Ovary (tissue), 7 donors: ENCODE measurements at regions not wholly inside any gene's neighbourhood (a gene's known extent, or its start where the extent isn't known, plus 50 kb on each side); places are given as distances from the start of the nearest gene placed in this dataset.

Experiments
- DNase-seq, 5 donors: peaks; one replicate each; pipeline ENCODE4 v3.0.0-alpha.2; 2019 to 2020
- H3K27ac ChIP-seq, 2 donors: fragments of 200-600 bp; one replicate each; pipeline versions ENCODE4 v1.5.1 to v1.8.0; 2019 to 2022
- H3K27me3 ChIP-seq: fragments of 200-600 bp; one replicate; pipeline ENCODE4 v1.8.0; 2022
- H3K36me3 ChIP-seq: fragments of 200-600 bp; sonication (generic); one replicate; pipeline ENCODE4 v1.5.1; 2019
- H3K4me1 ChIP-seq: one replicate; pipeline ENCODE4 v1.8.1; 2013; ENCODE audit warnings: mild to moderate bottlenecking, moderate library complexity; ENCODE audit not compliant: insufficient read depth
- H3K4me3 ChIP-seq: fragments of 200-600 bp; sonication (generic); one replicate; pipeline ENCODE4 v1.5.1; 2017
- H3K9me3 ChIP-seq, 2 donors: fragments of 200-600 bp in 1 of 2; sonication (generic) in 1 of 2; one replicate each; pipeline versions ENCODE4 v1.5.1 to v1.8.1; 2013 to 2019; ENCODE audit warnings: mild to moderate bottlenecking in 1 of 2, moderate library complexity in 1 of 2
- EP300 ChIP-seq: sonication (generic); formaldehyde crosslinking; IDR thresholded peaks from one replicate; pipeline ENCODE4 v1.6.1; 2017; ENCODE audit warnings: antibody characterized with exemption
- POLR2A ChIP-seq: fragments of 450-650 bp; IDR thresholded peaks from one replicate; pipeline ENCODE4 v1.6.1; 2017; ENCODE audit warnings: antibody characterized with exemption, mild to moderate bottlenecking, moderate library complexity
- WGBS, 3 donors: extraction: QIAGEN DNeasy Blood & Tissue Kit in 1 of 3; methylation state at CpG; one replicate each; pipeline versions ENCODE4 v1.1.5 to v1.1.7; 2013 to 2017; 5-methylcytosine and 5-hydroxymethylcytosine counted together
- intact Hi-C, 4 donors: fragments of 100-400 bp; cut with DNase I; formaldehyde crosslinking; loops; one replicate each; pipeline versions ENCODE4 v1.11.0 to v1.15.1; 2022 to 2023
- TF ChIP-seq, protein P1 (sequence below), 3 donors: fragments of 450-650 bp in 2 of 3; fragments of 200-600 bp in 1 of 3; IDR thresholded peaks; one replicate each; pipeline versions ENCODE4 v1.5.1 to v1.8.0; 2016 to 2022; ENCODE audit warnings: antibody characterized with exemption in 3 of 3, mild to moderate bottlenecking in 1 of 3
- donor health status: DM: no; HTN: no; CAD: no; lungs with moderate emphysema.
- donor health status: DM: no; HTN: no; CAD: no.
- donor health status: Bipolar disorder and iron deficiency.
- donor health status: DM: no; HTN: no; CAD: no.
- donor health status: DM: yes; HTN: yes; CAD: no.

GRCh38 chr7:91692800-91693199 lies 187.7 kb downstream of the MTERF1 start:
- no peaks in the 10 kb centered on the region for H3K36me3 ChIP-seq
- no peaks in the 10 kb centered on the region for H3K9me3 ChIP-seq
- H3K4me3 ChIP-seq: no peak overlapping the region
- TF ChIP-seq, protein P1, sequence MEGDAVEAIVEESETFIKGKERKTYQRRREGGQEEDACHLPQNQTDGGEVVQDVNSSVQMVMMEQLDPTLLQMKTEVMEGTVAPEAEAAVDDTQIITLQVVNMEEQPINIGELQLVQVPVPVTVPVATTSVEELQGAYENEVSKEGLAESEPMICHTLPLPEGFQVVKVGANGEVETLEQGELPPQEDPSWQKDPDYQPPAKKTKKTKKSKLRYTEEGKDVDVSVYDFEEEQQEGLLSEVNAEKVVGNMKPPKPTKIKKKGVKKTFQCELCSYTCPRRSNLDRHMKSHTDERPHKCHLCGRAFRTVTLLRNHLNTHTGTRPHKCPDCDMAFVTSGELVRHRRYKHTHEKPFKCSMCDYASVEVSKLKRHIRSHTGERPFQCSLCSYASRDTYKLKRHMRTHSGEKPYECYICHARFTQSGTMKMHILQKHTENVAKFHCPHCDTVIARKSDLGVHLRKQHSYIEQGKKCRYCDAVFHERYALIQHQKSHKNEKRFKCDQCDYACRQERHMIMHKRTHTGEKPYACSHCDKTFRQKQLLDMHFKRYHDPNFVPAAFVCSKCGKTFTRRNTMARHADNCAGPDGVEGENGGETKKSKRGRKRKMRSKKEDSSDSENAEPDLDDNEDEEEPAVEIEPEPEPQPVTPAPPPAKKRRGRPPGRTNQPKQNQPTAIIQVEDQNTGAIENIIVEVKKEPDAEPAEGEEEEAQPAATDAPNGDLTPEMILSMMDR (IDR thresholded peaks at IDR 0.05): no peak
- TF ChIP-seq POLR2A: no peak
- TF ChIP-seq EP300: no peak
- H3K27me3 ChIP-seq: no peaks in the 10 kb centered on the region
- no peak for DNase-seq
- WGBS, 3 donors: 5 to 8% (median 5%) methylated on average over 3 of the region's 3 CpGs
- intact Hi-C loops: no loop called here
- no peak overlapping the region for H3K27ac ChIP-seq
- H3K4me1 ChIP-seq: no peaks in the 10 kb centered on the region

DNA sequence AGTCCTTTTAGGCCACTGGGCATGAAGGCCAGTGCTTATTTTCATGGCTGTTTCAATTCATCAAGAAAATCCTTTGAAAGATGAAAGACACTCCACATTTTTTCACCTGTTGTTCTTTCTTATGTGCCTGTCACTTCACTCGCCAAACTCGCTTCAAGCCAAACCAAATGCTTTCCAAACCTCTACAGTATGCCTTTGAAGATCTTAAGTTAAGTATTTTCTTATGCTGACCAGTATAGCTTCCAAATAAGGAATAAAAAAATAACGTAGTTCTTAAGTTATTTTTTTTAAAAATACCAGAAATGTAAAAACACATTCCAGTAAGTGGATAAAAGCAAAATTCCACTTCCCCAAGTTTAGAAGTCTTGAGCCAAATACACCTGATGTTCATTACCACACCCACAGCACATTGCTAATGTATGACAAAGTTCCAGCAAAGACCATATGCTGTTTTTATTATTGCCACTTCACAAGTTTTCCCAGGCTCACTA lies 186.1 kb downstream of the MTERF1 start:
- no peak overlapping the region for H3K27ac ChIP-seq
- H3K36me3 ChIP-seq: no peaks in the 10 kb centered on the region
- TF ChIP-seq EP300 (no peak), POLR2A (no peak)
- TF ChIP-seq, protein P1 (IDR thresholded peaks at IDR 0.05): no peak
- DNase-seq: no peak
- H3K4me1 ChIP-seq: no peaks in the 10 kb centered on the region
- intact Hi-C loops: no loop called here
- 52 to 58% (median 57%) methylated on average over 3 of the region's 3 CpGs for WGBS, 3 donors
- no peak overlapping the region for H3K4me3 ChIP-seq
- no peaks in the 10 kb centered on the region for H3K27me3 ChIP-seq
- no peaks in the 10 kb centered on the region for H3K9me3 ChIP-seq

- WGBS, 3 donors: 27 to 47% (median 32%) methylated on average over 1 of the region's 1 CpG
Measured at GRCh38 chr7:91710881-91711280, 169.6 kb downstream of the MTERF1 start.

GRCh38 chr7:91713669-91714068 lies 166.8 kb downstream of the MTERF1 start:
- intact Hi-C loops: no loop called here
- Histone ChIP-seq H3K36me3 (no peaks in the 10 kb centered on the region), H3K4me1 (no peaks in the 10 kb centered on the region), H3K4me3 (no peak overlapping the region), H3K9me3 (no peaks in the 10 kb centered on the region), H3K27ac (no peak overlapping the region), H3K27me3 (no peaks in the 10 kb centered on the region)
- TF ChIP-seq POLR2A (no peak), EP300 (no peak)
- TF ChIP-seq, protein P1 (IDR thresholded peaks at IDR 0.05): no peak
- no peak for DNase-seq

More at GRCh38 chr7:91710881-91711280, 169.6 kb downstream of the MTERF1 start:
- intact Hi-C loops: no loop called here
- DNase-seq: no peak
- Histone ChIP-seq H3K4me1 (no peaks in the 10 kb centered on the region), H3K4me3 (no peak overlapping the region), H3K27ac (no peak overlapping the region), H3K36me3 (no peaks in the 10 kb centered on the region), H3K9me3 (no peaks in the 10 kb centered on the region), H3K27me3 (no peaks in the 10 kb centered on the region)
- TF ChIP-seq POLR2A (no peak), EP300 (no peak)
- TF ChIP-seq, protein P1 (IDR thresholded peaks at IDR 0.05): no peak
